Ishikawa (cell line): ENCODE measurements at regions not wholly inside any gene's neighbourhood (a gene's known extent, or its start where the extent isn't known, plus 50 kb on each side); places are given as distances from the start of the nearest gene placed in this dataset.

Experiments
- CEBPB ChIP-seq: IDR thresholded peaks from 2 replicates; pipeline ENCODE4 v1.6.1; 2012
- CREB1 ChIP-seq: IDR thresholded peaks from 2 replicates; pipeline ENCODE4 v1.6.1; 2012; ENCODE audit warnings: low read depth
- EGR1 ChIP-seq: IDR thresholded peaks from 2 replicates; pipeline ENCODE4 v1.6.1; 2012
- EP300 ChIP-seq: IDR thresholded peaks from 2 replicates; pipeline ENCODE4 v1.6.1; 2012; ENCODE audit warnings: borderline replicate concordance
- FOXM1 ChIP-seq: IDR thresholded peaks from 2 replicates; pipeline ENCODE4 v1.6.1; 2012; ENCODE audit warnings: low read depth, borderline replicate concordance
- MAX ChIP-seq: IDR thresholded peaks from 2 replicates; pipeline ENCODE4 v1.6.1; 2012
- NFIC ChIP-seq: IDR thresholded peaks from 2 replicates; pipeline ENCODE4 v1.6.1; 2012
- RAD21 ChIP-seq: IDR thresholded peaks from 2 replicates; pipeline ENCODE4 v1.6.1; 2012; ENCODE audit warnings: low read depth
- TAF1 ChIP-seq: IDR thresholded peaks from 2 replicates; pipeline ENCODE4 v1.6.1; 2012; ENCODE audit warnings: low read depth, mild to moderate bottlenecking
- TCF12 ChIP-seq: IDR thresholded peaks from 2 replicates; pipeline ENCODE4 v1.6.1; 2012; ENCODE audit warnings: low read depth
- TEAD4 ChIP-seq: IDR thresholded peaks from 2 replicates; pipeline ENCODE4 v1.6.1; 2012
- YY1 ChIP-seq: IDR thresholded peaks from 2 replicates; pipeline ENCODE4 v1.6.1; 2012; ENCODE audit warnings: low read depth
- ZBTB7A ChIP-seq: IDR thresholded peaks from 2 replicates; pipeline ENCODE4 v1.6.1; 2012; ENCODE audit warnings: low read depth
- TF ChIP-seq, protein P1 (sequence below): IDR thresholded peaks from 2 replicates; pipeline ENCODE4 v1.6.1; 2012
- TF ChIP-seq, protein P2 (sequence below): IDR thresholded peaks from 2 replicates; pipeline ENCODE4 v1.6.1; 2012; ENCODE audit warnings: low read depth, mild to moderate bottlenecking

- TF ChIP-seq, protein P1, sequence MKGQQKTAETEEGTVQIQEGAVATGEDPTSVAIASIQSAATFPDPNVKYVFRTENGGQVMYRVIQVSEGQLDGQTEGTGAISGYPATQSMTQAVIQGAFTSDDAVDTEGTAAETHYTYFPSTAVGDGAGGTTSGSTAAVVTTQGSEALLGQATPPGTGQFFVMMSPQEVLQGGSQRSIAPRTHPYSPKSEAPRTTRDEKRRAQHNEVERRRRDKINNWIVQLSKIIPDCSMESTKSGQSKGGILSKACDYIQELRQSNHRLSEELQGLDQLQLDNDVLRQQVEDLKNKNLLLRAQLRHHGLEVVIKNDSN, result no peak
- TF ChIP-seq TCF12 (no peak), ZBTB7A (no peak), TEAD4 (no peak), RAD21 (no peak), YY1 (no peak), CREB1 (no peak), TAF1 (no peak), EGR1 (no peak), NFIC (no peak)
- TF ChIP-seq, protein P2, sequence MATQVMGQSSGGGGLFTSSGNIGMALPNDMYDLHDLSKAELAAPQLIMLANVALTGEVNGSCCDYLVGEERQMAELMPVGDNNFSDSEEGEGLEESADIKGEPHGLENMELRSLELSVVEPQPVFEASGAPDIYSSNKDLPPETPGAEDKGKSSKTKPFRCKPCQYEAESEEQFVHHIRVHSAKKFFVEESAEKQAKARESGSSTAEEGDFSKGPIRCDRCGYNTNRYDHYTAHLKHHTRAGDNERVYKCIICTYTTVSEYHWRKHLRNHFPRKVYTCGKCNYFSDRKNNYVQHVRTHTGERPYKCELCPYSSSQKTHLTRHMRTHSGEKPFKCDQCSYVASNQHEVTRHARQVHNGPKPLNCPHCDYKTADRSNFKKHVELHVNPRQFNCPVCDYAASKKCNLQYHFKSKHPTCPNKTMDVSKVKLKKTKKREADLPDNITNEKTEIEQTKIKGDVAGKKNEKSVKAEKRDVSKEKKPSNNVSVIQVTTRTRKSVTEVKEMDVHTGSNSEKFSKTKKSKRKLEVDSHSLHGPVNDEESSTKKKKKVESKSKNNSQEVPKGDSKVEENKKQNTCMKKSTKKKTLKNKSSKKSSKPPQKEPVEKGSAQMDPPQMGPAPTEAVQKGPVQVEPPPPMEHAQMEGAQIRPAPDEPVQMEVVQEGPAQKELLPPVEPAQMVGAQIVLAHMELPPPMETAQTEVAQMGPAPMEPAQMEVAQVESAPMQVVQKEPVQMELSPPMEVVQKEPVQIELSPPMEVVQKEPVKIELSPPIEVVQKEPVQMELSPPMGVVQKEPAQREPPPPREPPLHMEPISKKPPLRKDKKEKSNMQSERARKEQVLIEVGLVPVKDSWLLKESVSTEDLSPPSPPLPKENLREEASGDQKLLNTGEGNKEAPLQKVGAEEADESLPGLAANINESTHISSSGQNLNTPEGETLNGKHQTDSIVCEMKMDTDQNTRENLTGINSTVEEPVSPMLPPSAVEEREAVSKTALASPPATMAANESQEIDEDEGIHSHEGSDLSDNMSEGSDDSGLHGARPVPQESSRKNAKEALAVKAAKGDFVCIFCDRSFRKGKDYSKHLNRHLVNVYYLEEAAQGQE, result no peak
These were observed 886.3 kb upstream of the SEL1L start for GRCh38 chr14:82419933-82420332.

GRCh38 chr14:82420871-82421270 is 887.2 kb upstream of the SEL1L start:
- TF ChIP-seq YY1 (no peak), NFIC (no peak), ZBTB7A (no peak), EP300 (no peak), EGR1 (no peak), TAF1 (no peak), TEAD4 (no peak), CREB1 (no peak), FOXM1 (no peak), CEBPB (no peak), RAD21 (no peak), MAX (no peak)
- TF ChIP-seq, protein P2, result no peak
- TF ChIP-seq, protein P1, result no peak

GRCh38 chr14:82421286-82421685 is 887.6 kb upstream of the SEL1L start:
- TF ChIP-seq NFIC, result no peak
- TF ChIP-seq, protein P1, result no peak
- TF ChIP-seq RAD21, result no peak
- TF ChIP-seq YY1, result no peak
- TF ChIP-seq MAX, result no peak
- no peak for TF ChIP-seq EGR1
- TF ChIP-seq FOXM1, result no peak
- TF ChIP-seq TEAD4, result no peak

DNA sequence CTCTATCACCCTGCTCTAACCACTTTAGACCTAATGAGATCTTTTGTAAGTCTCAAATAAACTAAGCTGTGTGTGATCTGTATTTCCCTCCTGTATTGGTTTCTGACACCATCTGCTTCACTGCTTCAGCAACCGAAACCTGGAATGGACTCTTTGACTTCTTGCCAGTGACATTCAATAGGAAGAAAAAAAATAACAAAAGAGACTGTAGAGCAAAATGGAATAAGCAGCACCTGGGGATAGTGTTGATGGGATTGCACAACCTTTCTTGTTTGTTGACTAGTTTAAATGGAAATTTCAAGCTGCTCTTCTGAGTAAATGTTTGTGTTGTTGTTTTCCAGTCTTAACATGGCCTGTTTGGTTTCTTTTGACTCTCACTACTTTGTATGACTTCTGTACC is 888.6 kb upstream of the SEL1L start:
- TF ChIP-seq RAD21 (no peak), CREB1 (no peak), MAX (no peak), TCF12 (no peak), EGR1 (no peak), YY1 (no peak), CEBPB (no peak), TEAD4 (no peak), EP300 (no peak), TAF1 (no peak), FOXM1 (no peak), NFIC (no peak), ZBTB7A (no peak)
- TF ChIP-seq, protein P1, result no peak
- TF ChIP-seq, protein P2, result no peak
